ENCODE measurements at regions not wholly inside any gene's neighbourhood (a gene's known extent, or its start where the extent isn't known, plus 50 kb on each side); places are given as distances from the start of the nearest gene placed in this dataset.

GRCh38 chr7:13518738-13519137 is 470.7 kb downstream of the ETV1 start:
- DNase-seq: no peak

- DNase-seq: no peak
Measured at GRCh38 chr7:13524076-13524475, 465.4 kb downstream of the ETV1 start.

GRCh38 chr7:13532028-13532753 is 457.3 kb downstream of the ETV1 start:
- DNase-seq: no peak

GRCh38 chr7:13538669-13539068 is 450.8 kb downstream of the ETV1 start:
- DNase-seq: no peak

GRCh38 chr7:13540429-13540828 is 449.0 kb downstream of the ETV1 start:
- no peak for DNase-seq

- no peak for DNase-seq
Measured at GRCh38 chr7:13541326-13541725, 448.1 kb downstream of the ETV1 start.

- no peak for DNase-seq
Measured at GRCh38 chr7:13542451-13542850, 447.0 kb downstream of the ETV1 start.

- no peak for DNase-seq
Measured at GRCh38 chr7:13551503-13551902, 438.0 kb downstream of the ETV1 start.

GRCh38 chr7:13560441-13560840 is 429.0 kb downstream of the ETV1 start:
- no peak for DNase-seq

GRCh38 chr7:13563257-13563656 is 426.2 kb downstream of the ETV1 start:
- DNase-seq: no peak

- no peak for DNase-seq
Measured at GRCh38 chr7:13563680-13564079, 425.8 kb downstream of the ETV1 start.

- DNase-seq: no peak
Measured at GRCh38 chr7:13577566-13578145, 411.8 kb downstream of the ETV1 start.

- no peak for DNase-seq
Measured at GRCh38 chr7:13578294-13578693, 411.2 kb downstream of the ETV1 start.

- DNase-seq: no peak
Measured at GRCh38 chr7:13581097-13581496, 408.4 kb downstream of the ETV1 start.

GRCh38 chr7:13593854-13594253 is 395.6 kb downstream of the ETV1 start:
- DNase-seq: no peak

- DNase-seq: no peak
Measured at GRCh38 chr7:13602036-13602435, 387.4 kb downstream of the ETV1 start.

- DNase-seq: no peak
Measured at GRCh38 chr7:13603016-13603415, 386.4 kb downstream of the ETV1 start.

GRCh38 chr7:13603661-13604060 is 385.8 kb downstream of the ETV1 start:
- DNase-seq: no peak

GRCh38 chr7:13604178-13604577 is 385.3 kb downstream of the ETV1 start:
- no peak for DNase-seq

GRCh38 chr7:13610372-13610771 is 379.1 kb downstream of the ETV1 start:
- DNase-seq: no peak

- DNase-seq: no peak
Measured at GRCh38 chr7:13615679-13616078, 373.8 kb downstream of the ETV1 start.

- no peak for DNase-seq
Measured at GRCh38 chr7:13627455-13627854, 362.0 kb downstream of the ETV1 start.

- DNase-seq: no peak
Measured at GRCh38 chr7:13628239-13629001, 361.0 kb downstream of the ETV1 start.

Data from NCI-H187 (cell line).